SH-SY5Y (cell line): ENCODE measurements at regions not wholly inside any gene's neighbourhood (a gene's known extent, or its start where the extent isn't known, plus 50 kb on each side); places are given as distances from the start of the nearest gene placed in this dataset.

Experiments used
- GATA2 ChIP-seq: IDR thresholded peaks from 2 replicates; pipeline ENCODE4 v1.6.1; 2011; ENCODE audit warnings: mild to moderate bottlenecking, low read depth, low read length
- GATA3 ChIP-seq: IDR thresholded peaks from 2 replicates; pipeline ENCODE4 v1.6.1; 2011; ENCODE audit warnings: low read depth, mild to moderate bottlenecking, low read length, moderate library complexity

DNA sequence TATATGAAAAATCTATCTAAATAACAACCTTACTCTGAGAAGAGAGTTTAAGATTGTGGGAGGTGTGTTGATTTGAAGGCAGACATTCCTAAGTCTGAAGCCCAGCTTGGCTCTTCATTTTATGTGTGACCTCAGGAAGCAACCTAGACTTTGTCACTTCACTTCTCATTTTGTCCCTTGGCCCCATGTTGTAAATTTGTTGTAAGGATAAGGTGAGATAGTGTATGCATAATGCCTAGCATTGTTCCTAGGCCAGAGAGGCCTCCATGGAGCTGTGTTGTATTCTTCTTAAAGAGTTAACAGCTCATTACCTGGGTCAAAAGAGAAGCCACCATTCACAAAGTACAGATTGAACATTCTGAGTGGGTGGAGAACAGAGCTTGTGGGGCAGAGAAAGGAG is 1084.4 kb upstream of the SLIT2 start:
- no peak for TF ChIP-seq GATA2
- no peak for TF ChIP-seq GATA3
